ENCODE measurements at regions not wholly inside any gene's neighbourhood (a gene's known extent, or its start where the extent isn't known, plus 50 kb on each side); places are given as distances from the start of the nearest gene placed in this dataset.
"Not testable (repeated sequence)": the region's sequence is repeated elsewhere in the genome, so short reads cannot be mapped to it uniquely, and the experiment has no call there.

GRCh38 chr1:143735764-143736461 lies 235.9 kb downstream of the FAM72C start:
- Mint-ChIP-seq H3K27me3 (ENCODE audit: insufficient read depth, unreplicated experiment) (no peaks in the 10 kb centered on the region), H3K4me1 (ENCODE audit: insufficient read depth, unreplicated experiment) (peaks cover 18% of the 10 kb centered on the region), H3K36me3 (ENCODE audit: insufficient read depth, unreplicated experiment) (peaks cover 8% of the 10 kb centered on the region), H3K27ac (ENCODE audit: low read depth, unreplicated experiment) (peak overlapping the region; percentile 49), H3K4me3 (ENCODE audit: unreplicated experiment) (peak overlapping the region; percentile 85), H3K9me3 (ENCODE audit: unreplicated experiment) (no peaks in the 10 kb centered on the region)
- DNase-seq (ENCODE audit: unreplicated experiment), result peak; percentile 87
- ChIA-PET CTCF (interaction anchor here (0.7 to 1.5 kb wide), 3 partner anchors 9 to 26 kb away, joined by 3 to 6 read pairs (median 3); no protein-coding TSS in a partner anchor), POLR2A (no interaction called here)
- BruUV-seq (replicated peaks), result no TSS peak
- intact Hi-C loops (cut with micrococcal nuclease), result no loop called here
- no peak for TF ChIP-seq CTCF (IDR thresholded peaks at IDR 0.05; ENCODE audit: unreplicated experiment)

GRCh38 chr1:143734261-143734660 lies 237.5 kb downstream of the FAM72C start:
- H3K36me3 Mint-ChIP-seq (ENCODE audit: insufficient read depth, unreplicated experiment); BruUV-seq (replicated peaks); DNase-seq (ENCODE audit: unreplicated experiment); H3K27me3 Mint-ChIP-seq (ENCODE audit: insufficient read depth, unreplicated experiment); H3K4me3 Mint-ChIP-seq (ENCODE audit: unreplicated experiment); H3K9me3 Mint-ChIP-seq (ENCODE audit: unreplicated experiment); POLR2A ChIA-PET; intact Hi-C loops (cut with micrococcal nuclease); H3K27ac Mint-ChIP-seq (ENCODE audit: low read depth, unreplicated experiment): not testable (repeated sequence)
- peaks cover 18% of the 10 kb centered on the region for H3K4me1 Mint-ChIP-seq (ENCODE audit: insufficient read depth, unreplicated experiment)
- CTCF ChIA-PET, result interaction anchor here (1.1 kb wide), 1 partner anchor 24 kb away, joined by 3 read pairs; no protein-coding TSS in a partner anchor

- H3K27me3 Mint-ChIP-seq (ENCODE audit: insufficient read depth, unreplicated experiment); BruUV-seq (replicated peaks); H3K27ac Mint-ChIP-seq (ENCODE audit: low read depth, unreplicated experiment); POLR2A ChIA-PET; H3K4me3 Mint-ChIP-seq (ENCODE audit: unreplicated experiment); H3K36me3 Mint-ChIP-seq (ENCODE audit: insufficient read depth, unreplicated experiment); intact Hi-C loops (cut with micrococcal nuclease); CTCF ChIA-PET; H3K9me3 Mint-ChIP-seq (ENCODE audit: unreplicated experiment); DNase-seq (ENCODE audit: unreplicated experiment): not testable (repeated sequence)
- H3K4me1 Mint-ChIP-seq (ENCODE audit: insufficient read depth, unreplicated experiment), result peaks cover 13% of the 10 kb centered on the region
Measured at GRCh38 chr1:143730890-143731289, 240.9 kb downstream of the FAM72C start.

GRCh38 chr1:143729449-143730111 lies 242.2 kb downstream of the FAM72C start:
- intact Hi-C loops (cut with micrococcal nuclease); POLR2A ChIA-PET; H3K27me3 Mint-ChIP-seq (ENCODE audit: insufficient read depth, unreplicated experiment); H3K36me3 Mint-ChIP-seq (ENCODE audit: insufficient read depth, unreplicated experiment); BruUV-seq (replicated peaks); H3K9me3 Mint-ChIP-seq (ENCODE audit: unreplicated experiment); H3K4me1 Mint-ChIP-seq (ENCODE audit: insufficient read depth, unreplicated experiment): not testable (repeated sequence)
- H3K4me3 Mint-ChIP-seq (ENCODE audit: unreplicated experiment), result peak overlapping the region; percentile 63
- peak overlapping the region; percentile 97 for H3K27ac Mint-ChIP-seq (ENCODE audit: low read depth, unreplicated experiment)
- peak; percentile 29 for DNase-seq (ENCODE audit: unreplicated experiment)
- CTCF ChIA-PET, result interaction anchor here (0.6 kb wide), 1 partner anchor 9 kb away, joined by 3 read pairs; no protein-coding TSS in a partner anchor

GRCh38 chr1:143728802-143729448 lies 242.9 kb downstream of the FAM72C start:
- H3K4me1 Mint-ChIP-seq (ENCODE audit: insufficient read depth, unreplicated experiment); POLR2A ChIA-PET; H3K36me3 Mint-ChIP-seq (ENCODE audit: insufficient read depth, unreplicated experiment); intact Hi-C loops (cut with micrococcal nuclease); H3K9me3 Mint-ChIP-seq (ENCODE audit: unreplicated experiment); DNase-seq (ENCODE audit: unreplicated experiment); H3K27me3 Mint-ChIP-seq (ENCODE audit: insufficient read depth, unreplicated experiment): not testable (repeated sequence)
- BruUV-seq (replicated peaks), result TSS peak; percentile 99
- peak overlapping the region; percentile 97 for H3K27ac Mint-ChIP-seq (ENCODE audit: low read depth, unreplicated experiment)
- H3K4me3 Mint-ChIP-seq (ENCODE audit: unreplicated experiment), result peak overlapping the region; percentile 63
- CTCF ChIA-PET, result interaction anchor here (0.6 kb wide), 1 partner anchor 8 kb away, joined by 3 read pairs; no protein-coding TSS in a partner anchor
